NCI-H1930 (cell line): ENCODE measurements at regions not wholly inside any gene's neighbourhood (a gene's known extent, or its start where the extent isn't known, plus 50 kb on each side); places are given as distances from the start of the nearest gene placed in this dataset.
A peak's percentile ranks its signal among the peaks of the same experiment; 100 is the strongest.
"Not testable (repeated sequence)": the region's sequence is repeated elsewhere in the genome, so short reads cannot be mapped to it uniquely, and the experiment has no call there.

ENCODE experiments used
- DNase-seq, 2 experiments: peaks; one replicate each; lab custom pipeline; 2025; lab: John Stamatoyannopoulos, UW

DNA sequence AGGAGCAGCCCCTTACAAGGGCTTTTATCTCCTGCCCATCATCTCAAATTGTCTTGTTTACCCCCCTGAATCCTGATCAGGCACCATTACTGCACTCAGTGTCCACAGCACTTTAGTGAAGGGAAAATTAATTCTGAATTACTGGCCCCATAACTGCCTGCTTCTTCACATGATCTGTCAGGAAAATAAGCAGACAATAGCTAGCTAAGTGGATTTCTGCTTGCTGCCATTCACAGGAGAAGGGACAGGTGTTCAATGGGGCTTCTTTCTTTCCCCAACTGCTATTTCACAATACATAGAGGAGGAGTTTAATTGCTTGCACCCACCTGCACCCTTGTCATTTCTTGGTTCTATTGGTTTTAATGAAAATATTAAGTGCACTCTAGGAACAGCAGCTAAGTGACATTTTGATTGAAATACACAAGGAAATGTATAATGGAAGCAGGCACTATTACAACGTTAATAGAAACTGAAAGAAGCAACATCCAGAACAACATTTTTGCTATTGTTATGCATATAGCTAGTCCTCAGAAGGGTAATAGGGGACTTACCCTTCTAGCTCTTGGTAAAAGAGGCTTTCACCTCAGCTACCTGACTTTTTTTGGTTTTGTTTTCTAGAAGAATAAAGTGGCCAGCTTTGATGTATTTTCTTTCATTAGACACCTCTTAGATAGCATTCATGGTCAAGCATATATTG lies 599.3 kb upstream of the TLE4 start:
- DNase-seq, result peak; percentile 95 to 96

DNA sequence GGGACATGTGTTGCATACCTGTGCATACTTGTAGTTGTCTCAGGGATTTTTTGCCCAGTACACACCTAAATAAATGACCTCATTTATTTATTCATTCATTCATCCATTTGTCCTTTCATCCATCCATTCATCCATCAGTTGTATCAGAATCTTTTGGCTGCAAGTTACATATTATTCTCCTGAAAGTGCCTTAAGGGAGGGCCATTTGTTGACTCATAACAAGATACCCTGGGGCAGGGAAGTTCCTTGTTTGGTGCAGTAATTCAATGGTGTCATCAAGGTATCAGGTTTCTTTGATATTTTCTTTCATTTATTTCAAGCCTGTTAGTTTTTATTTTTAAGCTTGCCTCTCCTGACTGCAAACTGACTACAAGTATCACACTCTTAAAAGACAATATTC lies 597.9 kb upstream of the TLE4 start:
- peak in 1 of 2 experiments; percentile 35 for DNase-seq

DNA sequence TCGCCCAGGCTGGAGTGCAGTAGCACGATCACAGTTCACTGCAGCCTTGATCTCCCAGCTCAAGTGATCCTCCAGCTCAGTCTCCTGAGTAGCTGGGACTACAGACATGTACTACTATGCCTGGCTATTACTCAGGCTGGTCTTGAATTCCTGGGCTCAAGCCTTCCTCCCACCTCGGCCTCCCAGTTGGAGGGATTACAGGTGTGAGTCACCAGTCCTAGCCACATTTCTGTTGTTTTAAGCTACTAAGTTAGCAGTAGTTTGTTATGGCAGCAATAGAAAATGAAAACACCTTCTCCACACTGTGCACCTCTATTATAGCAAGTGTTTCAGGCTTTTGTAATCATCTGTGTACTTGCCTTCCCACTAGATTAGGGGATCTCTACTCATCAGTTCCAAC lies 588.9 kb upstream of the TLE4 start:
- DNase-seq, result no peak

DNA sequence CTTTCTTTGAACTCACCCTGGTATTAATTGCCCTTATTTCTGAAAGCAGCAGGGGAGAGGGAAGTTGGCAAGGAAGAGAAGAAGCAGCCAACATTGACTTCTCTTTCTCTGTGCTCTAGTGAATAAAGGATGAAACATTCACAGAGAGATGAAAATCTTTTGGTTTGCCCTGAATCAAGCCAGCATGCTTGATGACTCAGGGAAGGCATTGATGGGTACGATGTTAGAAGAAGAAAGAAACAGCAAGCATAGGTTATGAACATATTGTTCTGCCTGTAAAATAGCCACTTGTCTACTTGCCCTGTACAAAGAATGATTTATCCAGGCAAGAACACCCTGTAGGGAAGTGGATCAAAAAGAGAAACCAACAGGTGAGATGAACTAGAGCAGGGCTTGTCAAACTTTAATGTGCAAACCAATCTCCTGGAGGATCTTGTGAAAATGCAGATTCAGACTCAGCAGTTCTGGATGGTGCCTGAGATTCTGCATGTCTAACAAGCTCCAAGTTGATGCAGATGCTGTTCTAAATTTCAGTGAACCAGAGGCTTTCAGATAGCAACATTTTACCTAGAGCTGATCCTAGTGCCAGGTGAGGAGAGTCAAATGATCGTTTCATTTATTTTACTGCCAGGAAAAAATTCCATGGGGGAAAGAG lies 586.6 kb upstream of the TLE4 start:
- DNase-seq, result peak in 1 of 2 experiments; percentile 31

DNA sequence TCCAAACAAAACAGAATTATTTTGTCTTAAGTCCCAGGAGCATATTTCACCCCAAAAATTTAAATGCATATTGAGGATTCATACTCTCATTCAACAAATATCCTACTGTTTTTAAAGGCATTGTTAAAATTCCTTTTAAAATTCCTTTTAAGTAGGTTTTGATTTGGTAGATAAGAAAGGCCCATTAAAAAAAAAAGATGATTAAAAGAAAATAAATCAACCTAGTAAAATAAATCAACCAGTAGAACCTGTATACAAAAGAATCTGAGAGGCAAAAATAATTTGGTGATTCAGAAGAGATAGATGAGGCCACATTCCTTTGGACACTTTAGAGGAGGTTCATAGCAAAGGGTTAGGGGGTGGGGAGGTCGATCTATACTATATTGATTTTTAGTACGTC lies 585.3 kb upstream of the TLE4 start:
- no peak for DNase-seq

DNA sequence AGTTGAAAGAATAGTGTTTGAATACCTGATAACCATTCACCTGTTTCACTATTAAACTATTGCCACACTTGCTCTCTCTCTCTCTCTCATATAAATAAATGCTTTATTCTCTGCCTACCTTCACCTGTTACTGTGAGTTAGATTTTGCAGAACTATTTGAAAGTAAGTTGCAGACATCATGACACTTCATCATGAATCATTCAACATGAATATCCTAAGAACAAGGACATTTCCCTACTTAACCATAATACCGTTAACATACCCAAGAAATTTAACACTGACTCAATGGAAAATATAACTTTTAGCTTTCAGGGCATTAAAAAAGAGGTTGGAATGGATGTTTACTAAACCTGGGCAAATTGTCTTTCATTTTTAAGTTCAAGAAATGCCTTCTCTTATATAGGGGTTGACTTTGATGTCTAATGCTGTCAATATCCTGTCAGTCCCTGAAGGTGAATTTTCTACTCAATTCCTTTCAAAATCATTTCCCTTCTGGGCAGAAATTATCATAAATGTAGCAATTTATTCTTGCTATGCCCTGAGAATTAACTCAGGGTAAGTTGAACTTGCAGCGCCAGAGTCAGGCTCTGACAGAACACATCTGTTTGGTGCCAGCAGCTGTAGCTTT lies 582.6 kb upstream of the TLE4 start:
- no peak for DNase-seq

DNA sequence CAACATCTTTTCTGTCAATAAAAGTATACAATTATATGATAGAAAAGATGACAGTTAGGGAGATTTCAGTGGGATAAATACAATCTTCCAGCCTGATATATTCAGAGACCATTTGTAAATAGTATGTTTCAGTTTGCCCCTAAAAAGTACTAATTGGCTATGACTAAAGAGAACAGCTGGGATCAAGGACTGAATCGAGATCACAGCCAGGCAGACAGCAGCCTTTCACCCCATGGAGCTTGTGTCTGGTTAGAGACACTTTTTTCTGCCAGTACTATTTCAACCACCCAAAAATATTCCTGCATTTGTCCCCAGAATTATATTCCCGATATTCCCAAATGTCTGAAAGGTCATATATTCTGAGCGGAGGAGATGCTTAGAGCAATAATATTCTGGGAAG lies 577.3 kb upstream of the TLE4 start:
- DNase-seq, result peak in 1 of 2 experiments; percentile 39

DNA sequence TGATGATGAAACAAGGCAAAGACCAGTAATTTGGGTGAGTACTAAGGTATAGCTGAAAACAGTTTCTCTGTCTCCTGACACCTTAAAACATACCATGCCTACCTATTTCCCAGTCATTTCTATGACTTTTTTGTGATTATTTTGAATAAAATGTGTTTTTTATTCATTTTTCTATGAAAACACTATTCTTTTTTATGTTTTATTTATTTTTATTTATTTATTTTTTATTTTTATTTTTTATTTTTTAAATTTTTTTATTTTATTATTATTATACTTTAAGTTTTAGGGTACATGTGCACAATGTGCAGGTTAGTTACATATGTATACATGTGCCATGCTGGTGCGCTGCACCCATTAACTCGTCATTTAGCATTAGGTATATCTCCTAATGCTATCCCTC lies 576.8 kb upstream of the TLE4 start:
- not testable (repeated sequence) for DNase-seq

DNA sequence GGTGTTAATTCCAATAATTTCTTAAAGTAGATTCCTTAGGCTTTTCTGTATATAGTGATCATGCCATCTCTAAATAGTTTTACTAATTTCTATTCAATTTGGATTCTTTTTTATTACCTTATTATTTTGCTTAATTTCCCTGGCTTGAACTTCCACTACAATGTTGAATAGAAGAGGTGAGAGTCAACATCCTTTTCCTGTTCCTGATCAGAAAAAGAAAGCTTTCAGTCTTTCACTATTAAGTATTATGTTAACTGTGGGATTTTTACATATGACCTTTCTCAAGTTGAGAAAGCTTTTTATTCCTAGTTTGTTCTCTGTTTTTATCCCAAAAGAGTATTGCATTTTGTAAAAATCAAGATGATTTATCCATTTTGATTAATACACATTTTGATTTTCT lies 574.5 kb upstream of the TLE4 start:
- DNase-seq, result no peak

DNA sequence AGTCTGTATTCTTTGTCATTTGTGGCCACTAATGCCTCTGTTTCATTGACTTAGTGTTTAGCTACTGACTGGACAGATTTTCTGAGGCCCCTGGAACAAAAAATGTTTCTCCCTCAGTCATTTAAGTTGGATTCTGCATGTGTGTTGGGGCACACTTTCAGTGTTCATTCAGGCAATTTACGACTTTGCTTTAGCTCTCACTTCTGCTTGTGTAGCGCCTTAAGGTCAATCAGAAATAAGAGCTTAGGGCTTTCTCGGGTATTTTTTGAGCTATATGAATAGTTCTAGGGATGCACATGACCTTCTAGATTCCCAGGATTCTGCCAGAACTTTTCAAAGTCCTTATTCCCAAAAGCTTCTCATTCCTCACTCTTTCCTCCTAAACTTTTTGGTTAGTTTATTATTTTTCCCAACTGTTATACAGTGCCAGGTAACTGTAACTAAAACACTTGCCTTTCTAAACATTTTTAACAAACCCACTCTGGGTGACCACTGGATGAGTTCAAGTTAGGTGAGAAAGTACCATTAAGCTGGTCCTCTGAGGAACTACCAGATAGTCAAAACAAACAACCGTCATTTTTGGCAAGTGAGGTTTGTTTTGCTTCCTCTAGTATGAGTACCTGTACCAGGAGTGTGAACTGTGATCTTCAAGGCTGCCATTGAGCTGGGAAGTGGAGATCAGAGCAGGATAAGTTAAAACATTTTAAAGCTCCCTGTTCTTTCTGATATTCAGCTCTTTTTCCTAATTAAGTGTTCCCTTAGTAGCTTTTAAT lies 571.3 kb upstream of the TLE4 start:
- DNase-seq, result no peak

DNA sequence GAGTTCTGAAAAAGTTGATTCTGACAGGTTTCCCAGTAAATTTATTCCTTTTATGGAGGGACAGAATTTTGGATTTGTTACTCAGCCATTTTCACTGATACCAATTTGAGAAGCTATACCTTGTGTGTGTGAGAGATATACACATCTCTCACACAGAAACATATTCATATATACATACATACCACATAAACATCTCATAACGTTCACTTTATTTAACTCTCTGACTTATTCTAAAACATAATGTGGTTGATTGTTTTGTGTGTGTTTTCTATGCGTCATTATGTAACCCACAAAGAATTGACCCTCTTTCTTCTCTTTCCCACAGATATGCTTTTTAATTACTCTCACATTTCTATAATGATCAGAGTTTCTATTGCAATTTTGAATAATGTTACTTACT lies 570.8 kb upstream of the TLE4 start:
- no peak for DNase-seq

DNA sequence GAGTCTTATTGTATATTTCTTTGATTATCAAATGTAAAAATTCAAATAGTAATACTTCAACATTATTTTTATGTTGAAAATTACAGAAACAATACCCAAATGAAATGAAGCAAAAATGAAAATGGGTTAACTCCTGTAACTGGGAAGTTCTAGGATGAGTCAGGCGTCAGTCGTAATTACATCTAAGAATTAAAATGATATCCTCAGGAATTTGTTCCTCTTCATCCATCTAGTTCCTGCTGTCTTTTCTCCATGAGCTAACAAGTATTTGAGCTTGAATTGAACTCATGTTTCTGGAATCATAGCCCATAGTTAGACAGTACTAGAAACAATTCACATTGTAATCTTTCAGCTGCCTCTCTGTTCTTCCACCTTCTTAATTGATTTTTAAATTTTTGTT lies 568.3 kb upstream of the TLE4 start:
- DNase-seq, result no peak

DNA sequence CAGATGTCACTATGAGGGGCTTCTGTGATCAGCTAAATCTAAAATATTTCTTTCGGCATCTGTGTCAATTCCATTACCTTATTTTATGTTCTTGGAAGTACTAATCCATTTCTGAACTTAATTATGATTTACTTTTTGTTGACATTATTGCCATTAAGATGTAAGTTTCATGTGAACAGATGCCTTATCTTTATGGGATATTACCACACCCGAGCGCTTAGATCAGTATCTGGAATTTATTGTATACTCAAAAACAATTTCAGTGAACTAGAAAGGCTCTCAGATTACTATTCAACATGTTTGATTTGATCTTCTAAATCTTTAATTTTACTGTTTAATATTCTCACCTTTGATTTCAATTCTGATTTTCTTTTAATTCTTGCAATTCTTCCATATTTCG lies 567.7 kb upstream of the TLE4 start:
- DNase-seq, result no peak

DNA sequence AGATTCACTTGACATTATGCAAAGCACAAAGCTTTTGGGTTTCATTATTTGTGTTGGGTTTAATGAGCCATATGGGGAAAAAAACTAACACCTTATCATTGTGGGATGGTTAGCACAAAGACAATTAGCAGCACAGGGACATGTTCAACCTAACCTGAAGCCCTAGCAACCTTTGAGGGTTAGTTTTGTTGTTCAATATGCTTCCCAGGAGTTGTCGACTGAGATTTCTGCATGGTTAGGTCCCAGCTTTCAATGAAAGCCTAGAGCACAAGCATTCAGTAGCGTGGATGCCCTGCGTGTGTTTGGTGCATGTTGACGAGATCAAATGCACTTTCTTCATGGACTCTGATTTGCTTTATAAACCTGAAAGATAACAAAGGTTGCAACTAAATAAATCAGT lies 565.2 kb upstream of the TLE4 start:
- DNase-seq, result no peak

DNA sequence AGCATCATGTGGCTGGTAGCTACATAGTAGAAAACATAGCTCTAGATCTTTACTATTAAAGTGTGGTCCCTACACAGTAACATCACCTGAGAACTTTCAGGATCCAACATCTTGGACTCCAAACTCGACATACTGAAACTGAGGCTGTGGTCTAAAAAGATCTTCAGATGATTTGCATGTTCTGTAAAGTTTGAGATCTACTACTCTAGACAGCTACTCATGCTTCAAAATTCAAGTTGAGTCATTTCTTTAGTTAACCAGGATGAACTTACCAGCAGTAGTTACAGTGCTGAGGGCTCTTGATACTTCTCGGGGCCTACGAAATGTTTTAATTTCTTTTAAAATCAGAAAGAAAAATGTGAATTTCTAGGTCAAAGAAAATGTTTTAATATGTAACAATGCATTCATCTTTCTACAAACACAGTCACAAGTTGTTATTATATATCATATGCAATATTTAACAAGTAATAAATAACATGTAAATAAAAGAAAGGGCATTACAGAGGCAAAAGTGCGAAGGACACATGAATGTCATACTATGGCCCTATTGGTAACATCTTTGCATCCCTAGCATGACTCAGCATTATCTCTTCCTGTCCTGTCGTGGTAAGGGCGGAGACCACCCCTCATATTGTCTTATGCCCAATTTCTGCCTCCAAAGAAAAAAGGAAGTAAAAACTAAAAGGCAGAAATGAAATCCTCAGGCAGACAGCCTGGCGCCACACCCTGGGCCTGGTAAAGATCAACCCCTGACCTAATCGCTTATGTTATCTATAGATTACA lies 563.9 kb upstream of the TLE4 start:
- DNase-seq, result no peak

DNA sequence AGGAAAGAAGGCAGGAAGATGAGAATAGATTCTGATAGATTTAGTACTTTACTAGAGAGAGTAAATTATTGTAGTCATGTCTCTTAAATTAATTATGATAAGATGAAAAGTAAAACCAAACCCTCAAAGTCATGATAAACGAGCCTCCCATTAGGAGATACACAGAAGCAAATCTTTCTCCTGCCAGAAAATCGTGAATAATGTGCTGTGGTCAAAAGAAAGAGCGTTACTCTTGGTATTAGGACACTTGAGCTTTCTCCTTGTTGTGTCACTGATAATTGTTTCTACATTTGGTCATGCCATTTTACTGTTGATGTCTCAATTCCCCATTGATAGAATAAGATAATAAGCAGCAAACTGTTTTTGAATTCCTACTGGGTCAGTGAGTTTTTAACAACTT lies 562.8 kb upstream of the TLE4 start:
- DNase-seq, result no peak

DNA sequence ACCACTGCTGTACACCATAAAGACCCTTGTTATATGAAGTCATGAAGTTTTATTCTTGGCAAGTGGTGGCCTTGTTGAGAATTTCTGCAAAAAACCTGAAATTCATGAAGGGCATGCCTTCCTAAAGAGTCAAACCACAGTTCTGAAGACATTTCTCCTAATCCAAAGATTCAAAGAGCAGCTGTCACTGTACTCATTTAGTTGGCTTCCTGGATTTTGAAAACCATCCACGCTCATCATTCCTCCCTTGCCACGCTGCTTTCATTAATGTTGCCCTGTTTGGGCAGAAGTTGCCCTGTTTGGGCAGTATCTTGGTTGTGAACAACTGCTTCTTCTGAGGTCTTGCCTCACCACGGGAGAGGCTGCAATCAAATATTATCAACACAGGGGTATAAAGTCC lies 560.3 kb upstream of the TLE4 start:
- no peak for DNase-seq

DNA sequence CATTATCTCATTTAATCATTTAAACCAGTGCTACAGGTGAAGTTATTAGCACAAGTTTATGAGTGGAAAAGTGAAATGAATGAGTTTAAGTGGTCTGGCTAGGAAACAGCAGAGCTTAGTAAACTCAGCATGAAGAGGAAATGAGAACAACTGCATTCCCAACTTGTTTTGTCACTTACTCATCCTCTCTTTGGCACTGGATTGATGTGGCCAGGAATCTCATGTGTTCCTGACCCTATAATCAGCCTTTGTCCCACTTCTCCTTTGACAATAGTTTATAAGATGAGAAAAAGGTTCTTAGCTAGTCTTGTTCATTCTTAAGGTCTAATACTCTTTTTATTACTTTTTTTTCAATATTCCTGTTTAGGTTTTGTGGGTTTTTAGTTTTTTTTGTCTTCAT lies 559.2 kb upstream of the TLE4 start:
- DNase-seq, result no peak

DNA sequence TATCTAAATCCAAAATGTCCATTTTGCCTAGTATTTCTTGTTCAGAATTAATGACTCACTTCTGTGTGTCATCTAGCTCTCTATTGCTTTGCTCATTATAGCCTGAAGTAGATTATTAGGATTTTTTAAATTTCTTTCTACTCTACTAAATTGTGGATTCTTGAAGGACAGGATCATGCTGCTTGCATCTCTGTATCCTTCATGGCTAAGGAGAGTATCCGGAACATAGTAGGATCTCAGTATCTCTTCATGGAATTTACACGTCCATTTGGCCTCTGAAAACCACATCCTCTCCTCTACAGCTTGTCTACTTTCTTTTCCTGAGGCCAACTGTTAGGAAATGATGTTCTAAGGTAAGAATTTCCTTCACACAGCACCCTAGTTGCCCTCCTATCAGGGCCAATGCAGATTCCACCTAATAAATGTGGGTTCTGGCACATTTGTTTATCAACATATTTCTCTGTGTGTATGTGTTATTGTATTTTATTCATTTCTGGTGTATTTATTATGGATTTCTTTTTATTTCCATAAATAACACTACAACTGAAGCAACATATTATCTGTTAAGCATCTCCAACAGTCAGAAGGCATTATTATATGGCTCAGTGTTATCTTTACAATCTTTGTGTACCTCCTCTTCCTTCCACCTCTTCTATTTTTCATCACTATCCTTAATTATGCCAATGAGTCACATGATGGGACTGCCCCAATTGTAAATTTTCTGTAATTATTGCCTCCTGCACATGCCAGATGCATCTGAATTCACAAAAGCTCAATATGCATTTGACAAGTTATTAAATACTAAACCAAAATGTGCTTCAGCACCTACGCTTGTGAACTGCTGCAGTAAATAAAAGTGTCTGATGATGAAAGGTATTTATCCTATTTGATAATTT lies 557.8 kb upstream of the TLE4 start:
- no peak for DNase-seq

DNA sequence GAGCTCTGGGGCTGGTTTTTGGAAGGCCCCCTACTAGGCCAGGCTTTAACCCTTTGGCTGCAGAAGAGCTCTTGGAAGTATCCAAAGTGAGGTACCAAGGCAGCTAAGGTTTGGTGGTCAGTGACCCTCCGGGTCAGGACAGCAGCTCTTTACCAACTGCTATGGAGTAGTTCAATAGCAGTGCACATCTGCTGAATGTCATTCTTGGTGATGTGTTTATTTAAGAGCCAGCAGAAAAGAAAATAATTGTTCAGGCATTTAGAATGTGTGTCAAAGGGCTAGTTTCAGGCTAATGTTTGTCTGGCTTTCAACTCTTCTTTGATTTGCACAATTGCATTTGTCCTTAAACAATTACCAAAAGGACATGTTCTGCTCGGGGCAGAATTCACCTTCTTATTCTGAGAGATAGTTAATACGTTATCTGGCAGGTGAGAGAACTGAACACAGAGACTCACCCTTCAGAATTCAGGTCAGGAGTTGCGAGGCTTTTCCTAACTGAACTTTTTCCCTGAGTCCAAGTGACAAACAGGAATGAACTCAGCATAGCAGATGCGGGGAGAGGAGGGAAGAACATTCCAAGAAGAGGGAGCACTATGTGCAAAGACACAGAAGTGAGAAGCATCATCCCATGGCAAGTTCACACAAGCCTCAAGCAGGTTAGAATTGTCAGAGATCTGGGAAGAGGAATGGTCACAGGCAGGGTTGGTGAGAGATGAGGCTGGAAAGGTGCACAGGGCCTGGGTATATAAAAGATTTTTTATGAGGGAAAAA lies 556.7 kb upstream of the TLE4 start:
- peak; percentile 67 to 68 for DNase-seq
